Left ventricle myocardium inferior (tissue), 1 donor: ENCODE measurements at regions not wholly inside any gene's neighbourhood (a gene's known extent, or its start where the extent isn't known, plus 50 kb on each side); places are given as distances from the start of the nearest gene placed in this dataset.

Source experiments
- DNase-seq: peaks from one replicate; pipeline ENCODE4 v3.0.0-alpha.2; 2020
- H3K27ac ChIP-seq: fragments of 200-600 bp; replicated peaks from 2 replicates; pipeline ENCODE4 v1.8.0; 2021
- H3K27me3 ChIP-seq: fragments of 200-600 bp; 2 replicates; pipeline ENCODE4 v1.8.0; 2021; ENCODE audit warnings: low read depth
- H3K36me3 ChIP-seq: fragments of 200-600 bp; 2 replicates; pipeline ENCODE4 v1.8.0; 2021
- H3K4me1 ChIP-seq: fragments of 200-600 bp; 2 replicates; pipeline ENCODE4 v1.8.0; 2021
- H3K4me3 ChIP-seq: fragments of 200-600 bp; 2 replicates; pipeline ENCODE4 v1.8.0; 2021; ENCODE audit warnings: mild to moderate bottlenecking, moderate library complexity
- H3K9me3 ChIP-seq: fragments of 200-600 bp; replicated peaks from 2 replicates; pipeline ENCODE4 v1.8.0; 2021
- CTCF ChIP-seq: fragments of 200-600 bp; IDR thresholded peaks from 2 replicates; pipeline ENCODE4 v1.8.0; 2021; ENCODE audit warnings: antibody characterized with exemption, mild to moderate bottlenecking, borderline replicate concordance
- intact Hi-C: fragments of 100-400 bp; cut with micrococcal nuclease; formaldehyde crosslinking; loops from one replicate; pipeline ENCODE4 v1.11.0; 2022
- donor health status: DM: no; HTN: yes; CAD: no; lungs with severe emphysema.

- no peak for TF ChIP-seq CTCF
- H3K27ac ChIP-seq: no peak overlapping the region
- no peak for DNase-seq
- H3K4me1 ChIP-seq: no peaks in the 10 kb centered on the region
- intact Hi-C loops: no loop called here
- no peak overlapping the region for H3K4me3 ChIP-seq
- H3K27me3 ChIP-seq: no peaks in the 10 kb centered on the region
- H3K36me3 ChIP-seq: no peaks in the 10 kb centered on the region
- no peaks in the 10 kb centered on the region for H3K9me3 ChIP-seq
Measured at GRCh38 chr2:49796266-49796665, 642.0 kb upstream of the FSHR start.

GRCh38 chr2:49794396-49794795 lies 640.1 kb upstream of the FSHR start:
- intact Hi-C loops: no loop called here
- no peaks in the 10 kb centered on the region for H3K4me1 ChIP-seq
- no peak for DNase-seq
- H3K27me3 ChIP-seq: no peaks in the 10 kb centered on the region
- no peaks in the 10 kb centered on the region for H3K9me3 ChIP-seq
- no peak overlapping the region for H3K27ac ChIP-seq
- no peak for TF ChIP-seq CTCF
- no peaks in the 10 kb centered on the region for H3K36me3 ChIP-seq
- no peak overlapping the region for H3K4me3 ChIP-seq

- no peak for TF ChIP-seq CTCF
- no peaks in the 10 kb centered on the region for H3K4me1 ChIP-seq
- intact Hi-C loops: no loop called here
Measured at GRCh38 chr2:49788300-49788699, 634.0 kb upstream of the FSHR start.

GRCh38 chr2:49780949-49781348 lies 626.6 kb upstream of the FSHR start:
- no peak overlapping the region for H3K4me3 ChIP-seq

More at GRCh38 chr2:49788300-49788699, 634.0 kb upstream of the FSHR start:
- H3K36me3 ChIP-seq: no peaks in the 10 kb centered on the region
- H3K27ac ChIP-seq: no peak overlapping the region
- H3K9me3 ChIP-seq: no peaks in the 10 kb centered on the region
- H3K27me3 ChIP-seq: no peaks in the 10 kb centered on the region
- DNase-seq: no peak
- H3K4me3 ChIP-seq: no peak overlapping the region

GRCh38 chr2:49772299-49772970 lies 618.1 kb upstream of the FSHR start:
- Histone ChIP-seq H3K4me3 (no peak overlapping the region), H3K9me3 (no peaks in the 10 kb centered on the region), H3K27ac (no peak overlapping the region), H3K27me3 (no peaks in the 10 kb centered on the region), H3K4me1 (no peaks in the 10 kb centered on the region), H3K36me3 (no peaks in the 10 kb centered on the region)
- intact Hi-C loops: loop anchor here (10.0 kb wide), 1 partner anchor 372 kb away; no protein-coding TSS in a partner anchor
- TF ChIP-seq CTCF: no peak
- DNase-seq: no peak

More at GRCh38 chr2:49780949-49781348, 626.6 kb upstream of the FSHR start:
- no peak for TF ChIP-seq CTCF
- Histone ChIP-seq H3K27ac (no peak overlapping the region), H3K27me3 (no peaks in the 10 kb centered on the region), H3K36me3 (no peaks in the 10 kb centered on the region), H3K9me3 (no peaks in the 10 kb centered on the region), H3K4me1 (no peaks in the 10 kb centered on the region)
- DNase-seq: no peak
- intact Hi-C loops: no loop called here
